Common myeloid progenitor, CD34-positive (primary cell): ENCODE measurements at regions not wholly inside any gene's neighbourhood (a gene's known extent, or its start where the extent isn't known, plus 50 kb on each side); places are given as distances from the start of the nearest gene placed in this dataset.

ENCODE experiments used
- CTCF ChIA-PET: fragments of 350-600 bp; sonication (Branson Sonifier 250); formaldehyde crosslinking; loops from one replicate; lab custom pipeline; 2021; ENCODE audit warnings: antibody characterized with exemption; lab: Charles Lee
- POLR2A ChIA-PET: fragments of 350-600 bp; sonication (Branson Sonifier 250); formaldehyde crosslinking; loops from one replicate; lab custom pipeline; 2021; ENCODE audit warnings: antibody characterized with exemption; lab: Charles Lee
- DNase-seq, 3 donors: peaks; one replicate each; pipeline versions ENCODE4 v3.0.0 to v3.0.0-alpha.2; 2013
- H3K27ac ChIP-seq, 2 experiments: 1 replicate in 1 of 2; 2 replicates in 1 of 2; pipeline ENCODE4 v1.7.0; 2013; ENCODE audit warnings: inconsistent platforms in 2 of 2, low read length in 2 of 2, mild to moderate bottlenecking in 2 of 2, low read depth in 1 of 2, moderate library complexity in 1 of 2; ENCODE audit not compliant: severe bottlenecking in 2 of 2, insufficient read depth in 1 of 2, poor library complexity in 1 of 2
- H3K27me3 ChIP-seq, 5 experiments: replicated peaks in 2 of 5; 1 replicate in 3 of 5; 2 replicates in 2 of 5; pipeline versions ENCODE4 v1.6.1 to v1.7.0; 2013; ENCODE audit warnings: low read length in 4 of 5, mild to moderate bottlenecking in 2 of 5, moderate library complexity in 2 of 5, inconsistent platforms in 1 of 5; ENCODE audit not compliant: insufficient read depth in 5 of 5, control insufficient read depth in 4 of 5
- H3K36me3 ChIP-seq, 4 experiments: 1 replicate in 2 of 4; 2 replicates in 2 of 4; pipeline versions ENCODE4 v1.6.1 to v1.7.0; 2013; ENCODE audit warnings: low read length in 3 of 4, control low read depth in 1 of 4, mild to moderate bottlenecking in 1 of 4; ENCODE audit not compliant: control insufficient read depth in 4 of 4, insufficient read depth in 4 of 4
- H3K4me1 ChIP-seq, 4 experiments: 1 replicate in 3 of 4; 2 replicates in 1 of 4; pipeline versions ENCODE4 v1.6.1 to v1.7.1; 2013; ENCODE audit warnings: low read length in 3 of 4, mild to moderate bottlenecking in 3 of 4, control low read depth in 1 of 4, inconsistent platforms in 1 of 4, moderate library complexity in 1 of 4; ENCODE audit not compliant: control insufficient read depth in 4 of 4, insufficient read depth in 4 of 4; ENCODE audit errors: control extremely low read depth in 1 of 4
- H3K4me3 ChIP-seq, 7 experiments: 1 replicate in 4 of 7; 2 replicates in 3 of 7; pipeline versions ENCODE4 v1.5.1 to v1.7.0; 2013; ENCODE audit warnings: mild to moderate bottlenecking in 7 of 7, low read length in 6 of 7, moderate library complexity in 6 of 7, inconsistent platforms in 2 of 7, low read depth in 2 of 7, control low read depth in 1 of 7; ENCODE audit not compliant: insufficient read depth in 4 of 7, control insufficient read depth in 1 of 7; ENCODE audit errors: extremely low read depth in 1 of 7
- H3K9me3 ChIP-seq, 5 experiments: 1 replicate in 4 of 5; 2 replicates in 1 of 5; pipeline versions ENCODE4 v1.6.1 to v1.7.1; 2013; ENCODE audit warnings: low read length in 4 of 5, mild to moderate bottlenecking in 2 of 5, inconsistent platforms in 1 of 5, low read depth in 1 of 5, moderate library complexity in 1 of 5; ENCODE audit not compliant: control insufficient read depth in 4 of 5, insufficient read depth in 2 of 5; ENCODE audit errors: control extremely low read depth in 1 of 5
- WGBS: methylation state at CpG from one replicate; pipeline ENCODE4 v1.1.5; 2013; ENCODE audit not compliant: insufficient coverage; 5-methylcytosine and 5-hydroxymethylcytosine counted together

DNA sequence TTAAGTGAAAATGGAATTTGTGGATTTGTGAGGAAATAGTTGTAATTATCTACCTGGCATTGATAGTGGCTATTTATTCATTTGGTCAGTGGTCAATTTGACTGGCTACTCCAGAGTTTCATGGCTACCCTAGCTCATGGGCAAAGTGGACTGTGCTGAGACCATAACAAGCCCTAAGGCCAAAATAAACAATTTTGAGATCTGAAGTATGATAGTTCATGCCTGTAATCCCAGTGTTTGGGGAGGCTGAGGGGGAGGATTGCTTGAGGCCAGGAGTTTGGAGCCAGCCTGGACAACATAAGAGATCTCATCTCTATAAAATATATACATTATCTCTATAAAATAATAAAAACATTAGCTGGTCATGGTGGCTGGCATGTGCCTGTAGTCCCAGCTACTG lies 311.7 kb downstream of the HIVEP2 start:
- ChIA-PET CTCF (no interaction called here), POLR2A (no interaction called here)
- H3K9me3 ChIP-seq, result no peaks in the 10 kb centered on the region
- H3K27ac ChIP-seq, result no peak overlapping the region
- H3K27me3 ChIP-seq, result no peaks in the 10 kb centered on the region
- no peaks in the 10 kb centered on the region for H3K4me1 ChIP-seq
- H3K4me3 ChIP-seq, result no peak overlapping the region
- H3K36me3 ChIP-seq, result no peaks in the 10 kb centered on the region
- no peak for DNase-seq

DNA sequence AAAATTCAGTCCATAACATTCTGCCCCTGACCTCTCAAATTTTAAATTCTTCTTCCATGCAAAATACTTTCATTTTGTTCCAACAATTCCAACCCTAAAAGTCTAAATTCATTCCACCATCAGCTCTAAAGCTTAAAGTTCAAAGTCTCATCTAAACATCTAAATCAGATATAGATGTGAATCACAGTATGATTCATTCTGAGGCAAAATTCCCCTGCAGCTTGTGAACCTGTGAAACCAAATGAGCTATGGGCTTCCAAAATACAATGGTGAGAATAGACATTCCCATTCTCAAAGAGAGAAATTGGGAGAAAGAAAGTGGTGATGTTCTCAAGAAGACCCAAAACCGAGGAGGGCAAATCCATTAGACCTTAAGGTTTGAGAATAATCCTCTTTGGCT lies 309.8 kb downstream of the HIVEP2 start:
- Histone ChIP-seq H3K36me3 (no peaks in the 10 kb centered on the region), H3K27ac (no peak overlapping the region), H3K9me3 (no peaks in the 10 kb centered on the region), H3K4me3 (no peak overlapping the region), H3K4me1 (no peaks in the 10 kb centered on the region), H3K27me3 (no peaks in the 10 kb centered on the region)
- ChIA-PET CTCF (no interaction called here), POLR2A (no interaction called here)
- DNase-seq, result no peak
- 93% methylated on average over 1 of the region's 1 CpG for WGBS

DNA sequence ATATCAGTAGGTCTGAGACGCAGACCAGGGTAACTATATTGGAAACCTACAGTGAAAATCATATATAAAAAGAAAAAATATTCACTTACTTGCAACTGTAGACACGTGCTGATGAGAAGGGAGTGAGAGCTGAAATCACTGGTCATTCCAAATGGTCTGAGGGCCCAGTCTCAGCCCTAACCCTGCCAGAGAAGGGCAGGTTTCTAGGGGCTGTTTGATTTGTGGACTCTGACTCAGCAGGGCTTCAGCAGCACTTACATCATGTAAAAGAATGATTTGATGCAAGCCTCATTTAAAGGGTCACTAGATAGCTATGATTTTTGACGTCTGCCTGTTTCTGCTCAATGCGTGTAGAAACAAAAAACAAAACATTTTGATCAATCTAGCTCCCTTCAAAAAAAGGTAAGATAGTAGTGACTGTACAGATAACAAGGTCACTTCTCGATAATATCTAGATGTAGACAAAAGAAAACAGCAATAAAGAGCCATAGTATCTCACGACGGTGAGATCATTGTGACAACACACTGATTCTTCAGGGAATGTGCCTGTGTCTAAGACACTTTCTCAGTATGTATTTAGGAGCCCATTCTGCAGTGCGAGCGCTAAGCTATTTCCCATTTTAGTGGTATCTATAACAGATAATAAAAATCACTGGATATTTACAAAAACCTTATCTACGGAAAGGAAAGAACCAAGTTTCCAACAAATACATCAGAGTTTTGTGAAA lies 307.2 kb downstream of the HIVEP2 start:
- 92% methylated on average over 3 of the region's 10 CpGs for WGBS
- no peaks in the 10 kb centered on the region for H3K4me1 ChIP-seq
- ChIA-PET POLR2A (no interaction called here), CTCF (no interaction called here)
- H3K9me3 ChIP-seq, result no peaks in the 10 kb centered on the region
- DNase-seq, result no peak
- H3K4me3 ChIP-seq, result no peak overlapping the region
- H3K27ac ChIP-seq, result no peak overlapping the region
- H3K36me3 ChIP-seq, result no peaks in the 10 kb centered on the region
- H3K27me3 ChIP-seq, result no peaks in the 10 kb centered on the region

DNA sequence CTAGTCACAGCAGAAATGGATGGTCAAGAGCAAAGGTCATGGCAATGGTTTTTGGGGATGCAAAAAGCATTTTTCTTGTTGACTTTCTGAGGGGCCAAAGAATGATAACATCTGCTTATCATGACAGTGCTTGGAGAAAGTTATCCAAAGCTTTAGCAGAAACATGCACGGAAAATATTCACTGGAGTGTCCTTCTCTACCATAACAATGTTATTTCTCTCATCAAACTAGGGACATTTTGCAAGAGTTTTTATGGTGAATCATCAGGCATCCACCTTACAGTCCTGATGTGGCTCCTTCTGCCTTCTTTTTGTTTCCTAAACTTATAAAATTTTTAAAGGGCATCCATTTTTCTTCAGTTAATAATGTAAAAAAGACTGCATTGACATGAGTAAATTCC lies 302.3 kb downstream of the HIVEP2 start:
- no peak overlapping the region for H3K4me3 ChIP-seq
- H3K27ac ChIP-seq, result no peak overlapping the region
- ChIA-PET POLR2A (no interaction called here), CTCF (interaction anchor here (0.6 to 1.1 kb wide), 2 partner anchors 12 to 302 kb away, joined by 3 to 4 read pairs; no protein-coding TSS in a partner anchor)
- peaks cover 0 to 6% (median 0%) of the 10 kb centered on the region in 5 experiments for H3K27me3 ChIP-seq
- H3K4me1 ChIP-seq, result no peaks in the 10 kb centered on the region
- no peaks in the 10 kb centered on the region for H3K9me3 ChIP-seq
- H3K36me3 ChIP-seq, result no peaks in the 10 kb centered on the region
- no peak for DNase-seq
- WGBS, result no CpG with 5 or more reads among the region's 1 CpG

DNA sequence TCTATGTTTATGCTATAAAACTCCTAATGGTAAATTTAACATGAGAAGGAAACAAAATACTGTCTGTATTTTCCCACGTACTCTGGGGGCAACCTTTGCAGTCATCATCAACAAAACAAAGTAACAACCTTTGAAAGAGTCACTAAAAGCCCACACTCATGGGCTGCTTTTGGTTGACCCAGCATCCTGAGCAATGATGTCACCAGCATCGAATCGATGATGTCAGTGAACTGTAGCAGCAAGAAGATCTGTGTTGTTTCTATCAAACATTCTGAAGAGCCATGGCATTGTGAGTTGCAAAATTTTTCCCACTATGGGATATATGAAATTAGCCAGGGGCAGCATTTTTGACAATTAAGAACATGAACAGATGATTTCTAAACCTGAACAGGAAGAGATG lies 300.1 kb downstream of the HIVEP2 start:
- CTCF ChIA-PET, result no interaction called here
- Histone ChIP-seq H3K9me3 (no peaks in the 10 kb centered on the region), H3K36me3 (no peaks in the 10 kb centered on the region), H3K4me3 (no peak overlapping the region), H3K27ac (no peak overlapping the region), H3K4me1 (no peaks in the 10 kb centered on the region), H3K27me3 (peaks cover 0 to 7% (median 0%) of the 10 kb centered on the region in 5 experiments)
- DNase-seq, result no peak
- WGBS, result 73% methylated on average over 3 of the region's 3 CpGs
- POLR2A ChIA-PET, result no interaction called here

DNA sequence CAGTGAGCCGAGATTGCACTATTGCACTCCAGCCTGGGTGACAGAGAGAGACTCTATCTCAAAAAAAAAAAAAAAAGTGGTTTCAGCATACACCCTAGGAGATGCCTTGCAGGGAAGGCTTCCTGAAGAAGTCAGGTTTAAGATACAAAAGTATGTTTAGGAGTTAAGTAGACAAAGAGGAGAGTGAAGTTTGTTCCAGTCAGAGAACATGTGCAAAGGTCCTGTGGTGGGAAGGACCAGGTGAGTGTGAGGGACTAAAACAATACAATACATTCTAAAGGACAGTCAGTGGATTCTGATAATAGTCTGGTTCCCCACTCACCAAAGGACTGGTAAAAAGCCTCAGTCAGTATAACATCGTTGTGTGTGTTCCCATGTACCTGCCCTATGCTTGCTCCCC lies 299.3 kb downstream of the HIVEP2 start:
- ChIA-PET POLR2A (no interaction called here), CTCF (no interaction called here)
- no peak overlapping the region for H3K27ac ChIP-seq
- no peaks in the 10 kb centered on the region for H3K4me1 ChIP-seq
- H3K27me3 ChIP-seq, result peaks cover 0 to 7% (median 0%) of the 10 kb centered on the region in 5 experiments
- no peak overlapping the region for H3K4me3 ChIP-seq
- DNase-seq, result no peak
- WGBS, result no CpG with 5 or more reads among the region's 2 CpGs
- no peaks in the 10 kb centered on the region for H3K9me3 ChIP-seq
- H3K36me3 ChIP-seq, result no peaks in the 10 kb centered on the region

GRCh38 chr6:142647449-142648035 lies 297.4 kb downstream of the HIVEP2 start:
- ChIA-PET POLR2A (no interaction called here), CTCF (interaction anchor here (1.8 kb wide), 1 partner anchor 17 kb away, joined by 5 read pairs; no protein-coding TSS in a partner anchor)
- Histone ChIP-seq H3K27ac (no peak overlapping the region), H3K4me1 (no peaks in the 10 kb centered on the region), H3K36me3 (no peaks in the 10 kb centered on the region), H3K27me3 (peaks cover 0 to 7% (median 0%) of the 10 kb centered on the region in 5 experiments), H3K9me3 (no peaks in the 10 kb centered on the region), H3K4me3 (no peak overlapping the region)
- WGBS, result 64% methylated on average over 5 of the region's 6 CpGs
- DNase-seq, result no peak
